ENCODE measurements at regions not wholly inside any gene's neighbourhood (a gene's known extent, or its start where the extent isn't known, plus 50 kb on each side); places are given as distances from the start of the nearest gene placed in this dataset.
A peak's percentile ranks its signal among the peaks of the same experiment; 100 is the strongest.

DNA sequence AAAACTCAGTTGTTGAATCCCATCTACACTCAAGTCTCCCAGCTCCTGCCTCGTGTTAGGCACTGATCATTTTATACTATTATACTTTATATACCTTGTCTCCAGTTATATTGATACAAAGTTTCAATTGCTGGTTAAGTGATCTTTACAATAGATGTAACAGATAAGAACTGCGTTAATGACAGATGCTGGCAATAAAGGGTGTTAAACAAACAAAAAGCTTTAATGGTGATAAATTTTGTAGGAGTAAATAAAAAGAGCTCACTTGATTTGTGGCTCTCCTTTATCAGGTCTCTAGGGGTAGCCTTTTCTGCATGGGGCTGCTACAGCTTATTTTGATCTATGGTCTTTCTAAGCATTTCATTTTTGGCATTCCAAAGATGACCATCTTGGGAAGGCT is 106.9 kb upstream of the GAREM1 start:
- no peak for DNase-seq (ENCODE audit: low spot score)
- H3K4me3 ChIP-seq (ENCODE audit: low read depth, low read length, poor library complexity, severe bottlenecking): no peak overlapping the region
- no peaks in the 10 kb centered on the region for H3K36me3 ChIP-seq (ENCODE audit: insufficient read depth, low read length)
- no peaks in the 10 kb centered on the region for H3K79me2 ChIP-seq (ENCODE audit: insufficient read depth, low read depth, low read length)
- no peak overlapping the region for H3K27ac ChIP-seq (ENCODE audit: low read depth, low read length, poor library complexity, severe bottlenecking)
- no peaks in the 10 kb centered on the region for H3K9me2 ChIP-seq (ENCODE audit: insufficient read depth, low read length)
- TF ChIP-seq, protein P1, sequence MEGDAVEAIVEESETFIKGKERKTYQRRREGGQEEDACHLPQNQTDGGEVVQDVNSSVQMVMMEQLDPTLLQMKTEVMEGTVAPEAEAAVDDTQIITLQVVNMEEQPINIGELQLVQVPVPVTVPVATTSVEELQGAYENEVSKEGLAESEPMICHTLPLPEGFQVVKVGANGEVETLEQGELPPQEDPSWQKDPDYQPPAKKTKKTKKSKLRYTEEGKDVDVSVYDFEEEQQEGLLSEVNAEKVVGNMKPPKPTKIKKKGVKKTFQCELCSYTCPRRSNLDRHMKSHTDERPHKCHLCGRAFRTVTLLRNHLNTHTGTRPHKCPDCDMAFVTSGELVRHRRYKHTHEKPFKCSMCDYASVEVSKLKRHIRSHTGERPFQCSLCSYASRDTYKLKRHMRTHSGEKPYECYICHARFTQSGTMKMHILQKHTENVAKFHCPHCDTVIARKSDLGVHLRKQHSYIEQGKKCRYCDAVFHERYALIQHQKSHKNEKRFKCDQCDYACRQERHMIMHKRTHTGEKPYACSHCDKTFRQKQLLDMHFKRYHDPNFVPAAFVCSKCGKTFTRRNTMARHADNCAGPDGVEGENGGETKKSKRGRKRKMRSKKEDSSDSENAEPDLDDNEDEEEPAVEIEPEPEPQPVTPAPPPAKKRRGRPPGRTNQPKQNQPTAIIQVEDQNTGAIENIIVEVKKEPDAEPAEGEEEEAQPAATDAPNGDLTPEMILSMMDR (conservative IDR thresholded peaks at IDR 0.05; ENCODE audit: low read length): no peak
- no peak for TF ChIP-seq EZH2phosphoT487 (IDR thresholded peaks at IDR 0.05; ENCODE audit: borderline replicate concordance, low read depth, low read length)
- H2AFZ ChIP-seq (ENCODE audit: low read length): no peak overlapping the region
- POLR2A ChIA-PET: no interaction called here
- no peak overlapping the region for H3K4me2 ChIP-seq (ENCODE audit: low read length)
- BruUV-seq (replicated peaks): no TSS peak
- CTCF ChIA-PET (ENCODE audit: unreplicated experiment): no interaction called here
- no peaks in the 10 kb centered on the region for H3K9me3 ChIP-seq (ENCODE audit: low read length)
- H4K20me1 ChIP-seq (ENCODE audit: insufficient read depth, low read length): no peaks in the 10 kb centered on the region
- no peaks in the 10 kb centered on the region for H3K4me1 ChIP-seq (ENCODE audit: insufficient read depth, low read length, poor library complexity, severe bottlenecking)
- intact Hi-C loops (cut with micrococcal nuclease; ENCODE audit: unreplicated experiment): loop anchor here (10.0 kb wide), 1 partner anchor 357 kb away; no protein-coding TSS in a partner anchor

DNA sequence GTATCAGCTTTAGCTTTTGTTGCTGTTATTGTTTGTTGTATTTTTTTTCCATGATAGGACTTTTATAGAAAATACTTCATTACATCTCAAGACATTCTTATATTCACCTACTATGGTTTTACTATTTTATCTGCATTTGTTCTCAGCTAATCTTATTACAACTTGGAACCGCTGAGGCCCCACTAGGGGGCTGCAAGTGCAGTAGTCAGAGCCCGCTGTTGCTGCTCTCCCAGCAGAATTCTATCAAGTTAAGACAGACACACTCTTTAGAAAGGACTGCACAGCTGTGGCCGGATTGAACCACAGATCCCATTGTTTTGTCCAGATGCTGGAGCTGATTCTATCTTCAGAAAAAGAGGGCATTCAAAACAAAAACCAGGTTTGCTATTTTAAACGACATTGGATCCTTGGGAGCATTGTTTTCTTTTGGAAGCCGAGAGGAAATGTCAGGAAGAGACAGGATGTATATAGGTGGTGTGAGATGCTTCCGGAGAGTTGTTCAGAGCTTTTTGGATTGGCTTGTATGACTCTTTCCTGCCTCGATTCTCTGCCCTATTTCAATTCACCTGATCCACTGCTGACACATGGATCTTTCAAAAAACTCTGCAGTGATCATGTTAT is 105.7 kb upstream of the GAREM1 start:
- CTCF ChIA-PET (ENCODE audit: unreplicated experiment): no interaction called here
- no TSS peak for BruUV-seq (replicated peaks)

DNA sequence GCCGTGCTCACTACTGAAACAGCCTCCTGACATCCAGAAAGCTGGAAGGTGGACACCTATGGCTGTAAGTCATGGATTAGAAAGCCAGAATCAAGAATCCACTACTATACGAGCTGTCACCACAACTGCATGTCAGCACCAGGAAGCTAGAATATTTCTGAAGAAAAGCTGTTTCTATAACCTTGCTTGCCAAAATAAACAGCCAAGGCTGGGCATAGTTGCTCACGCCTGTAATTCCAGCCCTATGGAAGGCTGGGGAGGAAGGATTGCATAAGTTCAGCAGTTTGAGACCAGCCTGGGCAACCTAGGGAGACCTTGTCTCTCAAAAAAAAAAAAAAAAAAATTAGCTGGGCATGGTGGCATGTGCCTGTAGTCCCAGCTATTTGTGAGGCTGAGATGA is 96.3 kb upstream of the GAREM1 start:
- Histone ChIP-seq H4K20me1 (ENCODE audit: insufficient read depth, low read length) (no peaks in the 10 kb centered on the region), H3K4me1 (ENCODE audit: insufficient read depth, low read length, poor library complexity, severe bottlenecking) (no peaks in the 10 kb centered on the region), H3K27ac (ENCODE audit: low read depth, low read length, poor library complexity, severe bottlenecking) (no peak overlapping the region), H3K9me3 (ENCODE audit: low read length) (no peaks in the 10 kb centered on the region), H3K9me2 (ENCODE audit: insufficient read depth, low read length) (no peaks in the 10 kb centered on the region), H3K36me3 (ENCODE audit: insufficient read depth, low read length) (no peaks in the 10 kb centered on the region), H3K4me3 (ENCODE audit: low read depth, low read length, poor library complexity, severe bottlenecking) (no peak overlapping the region), H2AFZ (ENCODE audit: low read length) (no peak overlapping the region), H3K4me2 (ENCODE audit: low read length) (no peak overlapping the region), H3K79me2 (ENCODE audit: insufficient read depth, low read depth, low read length) (no peaks in the 10 kb centered on the region)
- TF ChIP-seq, protein P1 (conservative IDR thresholded peaks at IDR 0.05; ENCODE audit: low read length): no peak
- TF ChIP-seq EZH2phosphoT487 (IDR thresholded peaks at IDR 0.05; ENCODE audit: borderline replicate concordance, low read depth, low read length): no peak
- ChIA-PET CTCF (ENCODE audit: unreplicated experiment) (no interaction called here), POLR2A (interaction anchor here (0.6 kb wide), 1 partner anchor 1796 kb away, joined by 3 read pairs; no protein-coding TSS in a partner anchor)
- no TSS peak for BruUV-seq (replicated peaks)
- no peak for DNase-seq (ENCODE audit: low spot score)
- intact Hi-C loops (cut with micrococcal nuclease; ENCODE audit: unreplicated experiment): no loop called here

More for the DNA sequence above, 105.7 kb upstream of the GAREM1 start:
- Histone ChIP-seq H3K4me1 (ENCODE audit: insufficient read depth, low read length, poor library complexity, severe bottlenecking) (no peaks in the 10 kb centered on the region), H3K36me3 (ENCODE audit: insufficient read depth, low read length) (no peaks in the 10 kb centered on the region), H2AFZ (ENCODE audit: low read length) (no peak overlapping the region), H3K27ac (ENCODE audit: low read depth, low read length, poor library complexity, severe bottlenecking) (no peak overlapping the region), H3K9me2 (ENCODE audit: insufficient read depth, low read length) (no peaks in the 10 kb centered on the region), H3K79me2 (ENCODE audit: insufficient read depth, low read depth, low read length) (no peaks in the 10 kb centered on the region), H3K4me2 (ENCODE audit: low read length) (no peak overlapping the region), H4K20me1 (ENCODE audit: insufficient read depth, low read length) (no peaks in the 10 kb centered on the region), H3K9me3 (ENCODE audit: low read length) (no peaks in the 10 kb centered on the region), H3K4me3 (ENCODE audit: low read depth, low read length, poor library complexity, severe bottlenecking) (no peak overlapping the region)
- intact Hi-C loops (cut with micrococcal nuclease; ENCODE audit: unreplicated experiment): loop anchor here (10.0 kb wide), 1 partner anchor 358 kb away; no protein-coding TSS in a partner anchor
- DNase-seq (ENCODE audit: low spot score): peak; percentile 11
- POLR2A ChIA-PET: interaction anchor here (0.6 kb wide), 1 partner anchor 1100 kb away, joined by 6 read pairs; no protein-coding TSS in a partner anchor
- no peak for TF ChIP-seq EZH2phosphoT487 (IDR thresholded peaks at IDR 0.05; ENCODE audit: borderline replicate concordance, low read depth, low read length)
- TF ChIP-seq, protein P1 (conservative IDR thresholded peaks at IDR 0.05; ENCODE audit: low read length): peak; percentile 51; the same call in 1 of the 2 replicates
